ENCODE measurements at regions not wholly inside any gene's neighbourhood (a gene's known extent, or its start where the extent isn't known, plus 50 kb on each side); places are given as distances from the start of the nearest gene placed in this dataset.

- intact Hi-C loops (cut with micrococcal nuclease), result no loop called here
- ChIA-PET POLR2A (no interaction called here), CTCF (no interaction called here)
- BruUV-seq (replicated peaks), result no TSS peak
- Mint-ChIP-seq H3K27ac (ENCODE audit: low read depth, unreplicated experiment) (no peak overlapping the region), H3K27me3 (ENCODE audit: insufficient read depth, unreplicated experiment) (no peaks in the 10 kb centered on the region), H3K9me3 (ENCODE audit: unreplicated experiment) (peaks cover 49% of the 10 kb centered on the region), H3K4me1 (ENCODE audit: insufficient read depth, unreplicated experiment) (no peaks in the 10 kb centered on the region), H3K36me3 (ENCODE audit: insufficient read depth, unreplicated experiment) (peaks cover 11% of the 10 kb centered on the region), H3K4me3 (ENCODE audit: unreplicated experiment) (no peak overlapping the region)
- DNase-seq (ENCODE audit: unreplicated experiment), result no peak
- TF ChIP-seq CTCF (IDR thresholded peaks at IDR 0.05; ENCODE audit: unreplicated experiment), result no peak
Measured at GRCh38 chr19:28307963-28308362, 905.0 kb downstream of the UQCRFS1 start.

- no peaks in the 10 kb centered on the region for H3K4me1 Mint-ChIP-seq (ENCODE audit: insufficient read depth, unreplicated experiment)
Measured at GRCh38 chr19:28307487-28307886, 905.5 kb downstream of the UQCRFS1 start.

GRCh38 chr19:28305513-28305912 lies 907.4 kb downstream of the UQCRFS1 start:
- no TSS peak for BruUV-seq (replicated peaks)
- no peak overlapping the region for H3K27ac Mint-ChIP-seq (ENCODE audit: low read depth, unreplicated experiment)

More at GRCh38 chr19:28307487-28307886, 905.5 kb downstream of the UQCRFS1 start:
- no peak overlapping the region for H3K4me3 Mint-ChIP-seq (ENCODE audit: unreplicated experiment)
- no peak for TF ChIP-seq CTCF (IDR thresholded peaks at IDR 0.05; ENCODE audit: unreplicated experiment)
- H3K27me3 Mint-ChIP-seq (ENCODE audit: insufficient read depth, unreplicated experiment), result no peaks in the 10 kb centered on the region
- DNase-seq (ENCODE audit: unreplicated experiment), result no peak
- no TSS peak for BruUV-seq (replicated peaks)
- intact Hi-C loops (cut with micrococcal nuclease), result no loop called here
- ChIA-PET CTCF (no interaction called here), POLR2A (no interaction called here)
- H3K36me3 Mint-ChIP-seq (ENCODE audit: insufficient read depth, unreplicated experiment), result peaks cover 11% of the 10 kb centered on the region
- H3K9me3 Mint-ChIP-seq (ENCODE audit: unreplicated experiment), result peaks cover 54% of the 10 kb centered on the region
- H3K27ac Mint-ChIP-seq (ENCODE audit: low read depth, unreplicated experiment), result no peak overlapping the region

GRCh38 chr19:28303502-28303901 lies 909.4 kb downstream of the UQCRFS1 start:
- peaks cover 56% of the 10 kb centered on the region for H3K9me3 Mint-ChIP-seq (ENCODE audit: unreplicated experiment)
- H3K27ac Mint-ChIP-seq (ENCODE audit: low read depth, unreplicated experiment), result no peak overlapping the region
- intact Hi-C loops (cut with micrococcal nuclease), result no loop called here
- TF ChIP-seq CTCF (IDR thresholded peaks at IDR 0.05; ENCODE audit: unreplicated experiment), result no peak
- H3K36me3 Mint-ChIP-seq (ENCODE audit: insufficient read depth, unreplicated experiment), result peaks cover 10% of the 10 kb centered on the region
- no TSS peak for BruUV-seq (replicated peaks)
- no peak for DNase-seq (ENCODE audit: unreplicated experiment)
- no peaks in the 10 kb centered on the region for H3K27me3 Mint-ChIP-seq (ENCODE audit: insufficient read depth, unreplicated experiment)
- H3K4me1 Mint-ChIP-seq (ENCODE audit: insufficient read depth, unreplicated experiment), result no peaks in the 10 kb centered on the region
- ChIA-PET CTCF (no interaction called here), POLR2A (no interaction called here)
- H3K4me3 Mint-ChIP-seq (ENCODE audit: unreplicated experiment), result no peak overlapping the region

More at GRCh38 chr19:28305513-28305912, 907.4 kb downstream of the UQCRFS1 start:
- ChIA-PET CTCF (no interaction called here), POLR2A (no interaction called here)
- TF ChIP-seq CTCF (IDR thresholded peaks at IDR 0.05; ENCODE audit: unreplicated experiment), result no peak
- Mint-ChIP-seq H3K36me3 (ENCODE audit: insufficient read depth, unreplicated experiment) (peaks cover 11% of the 10 kb centered on the region), H3K27me3 (ENCODE audit: insufficient read depth, unreplicated experiment) (no peaks in the 10 kb centered on the region), H3K9me3 (ENCODE audit: unreplicated experiment) (peaks cover 56% of the 10 kb centered on the region), H3K4me1 (ENCODE audit: insufficient read depth, unreplicated experiment) (no peaks in the 10 kb centered on the region), H3K4me3 (ENCODE audit: unreplicated experiment) (no peak overlapping the region)
- no peak for DNase-seq (ENCODE audit: unreplicated experiment)
- intact Hi-C loops (cut with micrococcal nuclease), result no loop called here
